ENCODE measurements at regions not wholly inside any gene's neighbourhood (a gene's known extent, or its start where the extent isn't known, plus 50 kb on each side); places are given as distances from the start of the nearest gene placed in this dataset.

- H3K4me3 ChIP-seq (ENCODE audit: low read length), result no peak overlapping the region
- no peak overlapping the region for H3K4me2 ChIP-seq (ENCODE audit: low read length)
- no peaks in the 10 kb centered on the region for H4K20me1 ChIP-seq (ENCODE audit: control insufficient read depth, insufficient read depth, low read depth, low read length)
- no peaks in the 10 kb centered on the region for H3K27me3 ChIP-seq (ENCODE audit: control insufficient read depth, low read length)
- H3K27ac ChIP-seq (ENCODE audit: low read depth, low read length), result no peak overlapping the region
- H3K4me1 ChIP-seq (ENCODE audit: control insufficient read depth, low read length), result no peaks in the 10 kb centered on the region
- H3K9me3 ChIP-seq (ENCODE audit: control insufficient read depth, insufficient read depth, low read length), result no peaks in the 10 kb centered on the region
- H3F3A ChIP-seq (ENCODE audit: control insufficient read depth, insufficient read depth), result no peaks in the 10 kb centered on the region
- TF ChIP-seq CTCF (IDR thresholded peaks at IDR 0.05; ENCODE audit: low read depth, low read length, poor library complexity, severe bottlenecking) (no peak), EZH2phosphoT487 (IDR thresholded peaks at IDR 0.05; ENCODE audit: borderline replicate concordance, low read length) (no peak)
- no peaks in the 10 kb centered on the region for H3K36me3 ChIP-seq (ENCODE audit: control insufficient read depth, low read length)
- no peaks in the 10 kb centered on the region for H3K79me2 ChIP-seq (ENCODE audit: control insufficient read depth, low read length)
- H3K9me2 ChIP-seq (replicated peaks; ENCODE audit: control insufficient read depth, low read length), result no peaks in the 10 kb centered on the region
Observed at GRCh38 chr10:131844529-131845084, 56.2 kb upstream of the PPP2R2D start.

- no peaks in the 10 kb centered on the region for H4K20me1 ChIP-seq (ENCODE audit: control insufficient read depth, insufficient read depth, low read depth, low read length)
- TF ChIP-seq CTCF (IDR thresholded peaks at IDR 0.05; ENCODE audit: low read depth, low read length, poor library complexity, severe bottlenecking), result no peak
- TF ChIP-seq EZH2phosphoT487 (IDR thresholded peaks at IDR 0.05; ENCODE audit: borderline replicate concordance, low read length), result no peak
- H3K4me3 ChIP-seq (ENCODE audit: low read length), result no peak overlapping the region
- H3K27me3 ChIP-seq (ENCODE audit: control insufficient read depth, low read length), result no peaks in the 10 kb centered on the region
- no peaks in the 10 kb centered on the region for H3F3A ChIP-seq (ENCODE audit: control insufficient read depth, insufficient read depth)
- no peaks in the 10 kb centered on the region for H3K9me3 ChIP-seq (ENCODE audit: control insufficient read depth, insufficient read depth, low read length)
- no peaks in the 10 kb centered on the region for H3K4me1 ChIP-seq (ENCODE audit: control insufficient read depth, low read length)
- H3K27ac ChIP-seq (ENCODE audit: low read depth, low read length), result no peak overlapping the region
- H3K36me3 ChIP-seq (ENCODE audit: control insufficient read depth, low read length), result no peaks in the 10 kb centered on the region
- no peaks in the 10 kb centered on the region for H3K79me2 ChIP-seq (ENCODE audit: control insufficient read depth, low read length)
- H3K9me2 ChIP-seq (replicated peaks; ENCODE audit: control insufficient read depth, low read length), result no peaks in the 10 kb centered on the region
- H3K4me2 ChIP-seq (ENCODE audit: low read length), result no peak overlapping the region
Observed at GRCh38 chr10:131845505-131846239, 55.1 kb upstream of the PPP2R2D start.

- no peak overlapping the region for H3K27ac ChIP-seq (ENCODE audit: low read depth, low read length)
- H4K20me1 ChIP-seq (ENCODE audit: control insufficient read depth, insufficient read depth, low read depth, low read length), result no peaks in the 10 kb centered on the region
- H3K79me2 ChIP-seq (ENCODE audit: control insufficient read depth, low read length), result no peaks in the 10 kb centered on the region
- H3K36me3 ChIP-seq (ENCODE audit: control insufficient read depth, low read length), result no peaks in the 10 kb centered on the region
- H3K4me3 ChIP-seq (ENCODE audit: low read length), result no peak overlapping the region
- no peaks in the 10 kb centered on the region for H3K27me3 ChIP-seq (ENCODE audit: control insufficient read depth, low read length)
- no peaks in the 10 kb centered on the region for H3K9me2 ChIP-seq (replicated peaks; ENCODE audit: control insufficient read depth, low read length)
- TF ChIP-seq EZH2phosphoT487 (IDR thresholded peaks at IDR 0.05; ENCODE audit: borderline replicate concordance, low read length) (no peak), CTCF (IDR thresholded peaks at IDR 0.05; ENCODE audit: low read depth, low read length, poor library complexity, severe bottlenecking) (no peak)
- H3K4me1 ChIP-seq (ENCODE audit: control insufficient read depth, low read length), result no peaks in the 10 kb centered on the region
- no peaks in the 10 kb centered on the region for H3F3A ChIP-seq (ENCODE audit: control insufficient read depth, insufficient read depth)
- H3K4me2 ChIP-seq (ENCODE audit: low read length), result no peak overlapping the region
- no peaks in the 10 kb centered on the region for H3K9me3 ChIP-seq (ENCODE audit: control insufficient read depth, insufficient read depth, low read length)
Observed at GRCh38 chr10:131846240-131847101, 54.3 kb upstream of the PPP2R2D start.

Data from DOHH2 (cell line).